Coronary artery (tissue), 2 donors: ENCODE measurements at regions not wholly inside any gene's neighbourhood (a gene's known extent, or its start where the extent isn't known, plus 50 kb on each side); places are given as distances from the start of the nearest gene placed in this dataset.

Experiments
- DNase-seq: peaks from one replicate; pipeline ENCODE4 v3.0.0-alpha.2; 2017; ENCODE audit warnings: low spot score
- H3K27ac ChIP-seq, 2 donors: fragments of 200-600 bp; sonication (generic); one replicate each; pipeline ENCODE4 v1.5.1; 2016 to 2019
- H3K4me3 ChIP-seq: fragments of 200-600 bp; sonication (generic); 2 replicates; pipeline ENCODE4 v1.5.1; 2016; ENCODE audit warnings: mild to moderate bottlenecking, moderate library complexity
- TF ChIP-seq, protein P1 (sequence below): fragments of 200-600 bp; sonication (generic); IDR thresholded peaks from one replicate; pipeline ENCODE4 v1.5.1; 2019; ENCODE audit warnings: antibody characterized with exemption

DNA sequence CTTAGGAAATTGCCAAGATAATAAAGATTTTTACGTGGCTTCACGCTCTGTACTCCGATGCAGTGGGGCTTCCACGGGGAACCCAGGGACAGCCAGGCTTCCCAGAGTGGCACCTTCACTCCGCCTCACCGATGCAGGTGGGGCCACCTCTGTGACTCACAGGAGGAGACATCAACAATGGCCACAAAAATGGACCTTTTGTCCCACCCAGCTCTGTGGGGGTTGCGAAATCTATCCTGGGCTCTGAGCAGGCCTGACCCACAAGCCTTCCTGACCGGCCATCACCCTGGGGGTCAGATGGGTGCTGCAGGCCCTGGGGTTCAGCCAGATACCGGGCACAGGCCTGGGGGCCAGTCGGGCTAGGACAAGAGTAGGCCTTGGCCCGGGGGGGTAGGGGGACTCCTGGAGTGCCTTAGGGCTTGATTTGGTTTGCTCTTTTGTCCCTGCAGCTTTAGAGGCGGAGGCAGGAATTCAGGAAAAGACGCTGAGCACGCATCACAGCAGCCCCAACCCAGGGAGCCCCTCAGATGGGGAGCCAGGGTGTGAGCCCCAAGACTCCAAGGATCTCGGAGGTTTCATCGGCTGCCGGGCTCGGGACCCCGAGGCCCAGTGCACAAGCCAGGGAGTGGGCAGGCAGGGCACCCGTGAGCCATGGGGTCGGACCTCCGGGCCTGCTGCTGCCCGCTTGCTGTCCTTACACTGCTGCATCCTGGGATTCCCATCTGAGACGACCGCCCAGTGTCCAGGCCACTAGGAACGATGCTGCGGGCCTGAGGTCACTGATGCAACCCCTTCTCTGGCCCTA lies 136.5 kb upstream of the NKX1-1 start:
- no peak overlapping the region for H3K27ac ChIP-seq
- TF ChIP-seq, protein P1, sequence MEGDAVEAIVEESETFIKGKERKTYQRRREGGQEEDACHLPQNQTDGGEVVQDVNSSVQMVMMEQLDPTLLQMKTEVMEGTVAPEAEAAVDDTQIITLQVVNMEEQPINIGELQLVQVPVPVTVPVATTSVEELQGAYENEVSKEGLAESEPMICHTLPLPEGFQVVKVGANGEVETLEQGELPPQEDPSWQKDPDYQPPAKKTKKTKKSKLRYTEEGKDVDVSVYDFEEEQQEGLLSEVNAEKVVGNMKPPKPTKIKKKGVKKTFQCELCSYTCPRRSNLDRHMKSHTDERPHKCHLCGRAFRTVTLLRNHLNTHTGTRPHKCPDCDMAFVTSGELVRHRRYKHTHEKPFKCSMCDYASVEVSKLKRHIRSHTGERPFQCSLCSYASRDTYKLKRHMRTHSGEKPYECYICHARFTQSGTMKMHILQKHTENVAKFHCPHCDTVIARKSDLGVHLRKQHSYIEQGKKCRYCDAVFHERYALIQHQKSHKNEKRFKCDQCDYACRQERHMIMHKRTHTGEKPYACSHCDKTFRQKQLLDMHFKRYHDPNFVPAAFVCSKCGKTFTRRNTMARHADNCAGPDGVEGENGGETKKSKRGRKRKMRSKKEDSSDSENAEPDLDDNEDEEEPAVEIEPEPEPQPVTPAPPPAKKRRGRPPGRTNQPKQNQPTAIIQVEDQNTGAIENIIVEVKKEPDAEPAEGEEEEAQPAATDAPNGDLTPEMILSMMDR: no peak
- DNase-seq: no peak
- no peak overlapping the region for H3K4me3 ChIP-seq

DNA sequence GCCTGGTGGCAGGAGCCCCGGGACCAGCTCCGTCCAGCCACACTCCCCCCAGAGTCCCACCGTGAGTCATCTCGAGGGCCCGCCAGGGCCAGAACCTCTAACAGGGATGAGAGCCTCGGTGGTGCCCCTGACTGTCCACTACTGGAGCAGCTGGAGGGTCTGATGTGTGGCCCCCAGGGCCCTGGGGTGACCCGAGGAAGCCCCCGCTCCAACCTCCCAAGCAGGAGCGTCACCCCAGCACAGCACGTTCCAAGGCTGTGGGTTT lies 135.9 kb upstream of the NKX1-1 start:
- TF ChIP-seq, protein P1: no peak
- DNase-seq: no peak
- no peak overlapping the region for H3K4me3 ChIP-seq
- H3K27ac ChIP-seq: no peak overlapping the region

DNA sequence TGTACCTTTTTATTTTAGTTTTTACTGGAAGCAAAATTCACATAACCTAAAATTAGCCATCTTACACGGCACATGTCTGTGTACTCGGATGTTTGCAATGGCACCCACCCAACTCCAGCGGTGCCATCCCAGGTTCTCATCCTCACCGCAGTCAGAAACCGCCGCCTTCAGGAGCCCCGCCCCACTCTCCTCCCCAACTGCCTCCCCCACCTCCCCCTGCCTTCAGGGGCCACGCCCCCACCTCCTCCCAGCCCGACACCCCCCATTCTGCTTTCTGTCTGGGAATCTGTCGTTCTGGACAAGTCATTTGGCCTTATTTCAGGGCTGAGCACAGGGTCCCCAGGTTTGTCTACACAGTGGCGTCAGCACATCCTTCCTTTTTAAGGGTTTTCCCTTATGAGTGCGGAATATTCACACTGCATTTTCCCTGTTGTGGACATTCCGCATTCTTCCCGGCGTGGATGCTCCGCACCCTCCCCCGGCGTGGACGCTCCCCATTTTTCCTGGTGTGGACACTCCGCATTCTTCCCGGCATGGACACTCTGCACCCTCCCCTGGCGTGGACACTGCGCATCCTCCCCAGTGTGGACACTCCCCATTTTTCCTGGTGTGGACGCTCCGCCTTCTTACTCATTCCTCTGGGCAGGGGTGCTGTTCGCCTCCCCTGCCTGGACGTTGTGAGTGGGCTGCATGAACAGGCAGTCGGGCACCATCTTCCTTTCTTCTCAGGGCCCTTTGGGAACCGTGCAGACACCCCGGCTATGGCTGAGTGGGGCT lies 135.4 kb upstream of the NKX1-1 start:
- DNase-seq: no peak
- Histone ChIP-seq H3K4me3 (no peak overlapping the region), H3K27ac (no peak overlapping the region)
- TF ChIP-seq, protein P1: no peak

DNA sequence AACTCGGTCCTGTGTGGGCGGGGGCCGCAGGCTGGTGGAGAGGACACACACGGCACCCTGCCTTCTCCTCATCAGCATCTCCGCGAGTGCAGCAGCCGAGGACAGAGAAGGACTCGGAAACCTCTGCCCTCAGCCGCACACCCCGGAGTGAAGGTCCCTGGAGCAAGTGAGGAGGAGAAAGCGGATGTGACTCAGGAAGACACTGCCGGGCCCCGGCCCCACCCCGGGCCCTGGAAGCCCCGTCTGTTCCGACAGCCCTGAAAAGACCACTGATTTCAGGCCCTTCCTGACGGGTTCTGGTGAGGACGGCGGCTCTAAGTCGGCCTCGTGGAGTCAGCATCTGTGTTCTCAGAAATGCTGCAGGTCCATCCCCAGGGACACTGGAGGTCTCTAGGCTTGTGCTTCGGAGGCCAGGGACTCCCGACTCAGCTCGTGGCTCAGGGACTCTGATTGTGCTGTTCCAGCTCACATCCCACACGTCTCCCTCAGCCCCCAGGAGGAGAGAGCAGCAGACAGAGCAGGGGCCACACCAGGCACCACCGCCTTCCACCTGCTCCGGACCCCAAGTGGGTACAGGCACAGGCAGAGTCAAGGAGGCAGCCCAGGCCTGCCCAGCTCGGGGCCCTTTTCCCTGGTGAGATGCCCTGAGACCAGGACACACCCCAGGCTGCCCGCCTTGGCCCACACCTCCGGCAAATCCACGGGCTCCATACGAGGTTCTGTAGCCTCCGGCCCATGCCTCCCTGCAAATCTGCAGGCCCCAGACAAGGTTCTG lies 134.5 kb upstream of the NKX1-1 start:
- DNase-seq: no peak
- TF ChIP-seq, protein P1: no peak
- no peak overlapping the region for H3K4me3 ChIP-seq
- peak overlapping the region in 1 of 2 donors; percentile 7 for H3K27ac ChIP-seq

DNA sequence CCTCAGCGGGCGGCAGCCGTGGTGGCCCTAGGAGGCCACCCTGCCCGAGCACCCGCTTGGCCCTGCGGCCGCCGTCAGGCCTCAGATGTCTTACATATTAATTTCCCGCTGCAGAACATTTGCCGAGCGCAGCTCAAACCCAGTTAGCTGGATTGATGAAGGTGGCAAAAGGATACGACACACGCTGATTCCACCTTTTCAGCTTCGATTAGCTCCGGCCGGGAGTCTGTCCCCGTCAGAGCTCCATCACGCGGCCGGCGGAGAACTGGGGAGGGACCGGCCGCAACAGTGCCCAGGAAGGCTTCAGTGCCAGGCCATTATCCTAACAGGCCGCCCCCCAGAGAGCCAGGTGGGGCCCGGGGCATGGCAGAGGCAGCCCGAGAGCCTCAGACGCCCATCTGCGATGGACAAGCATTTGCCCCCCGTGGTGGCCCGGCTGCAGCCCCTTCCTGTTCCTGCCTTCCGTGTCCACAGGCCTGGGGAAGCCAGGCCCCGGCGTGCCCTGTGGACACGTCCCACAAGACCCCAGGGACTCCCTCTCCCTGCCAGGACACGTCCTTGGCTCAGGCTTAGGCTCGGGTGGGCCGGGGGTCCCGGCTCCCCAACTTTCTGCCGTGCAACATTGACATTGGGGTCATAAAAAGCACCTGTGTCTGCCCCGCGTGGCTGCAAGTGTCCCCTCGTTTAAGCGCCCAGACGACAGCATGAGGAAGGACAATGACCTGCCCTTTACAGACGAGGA lies 133.8 kb upstream of the NKX1-1 start:
- no peak for DNase-seq
- Histone ChIP-seq H3K27ac (no peak overlapping the region), H3K4me3 (no peak overlapping the region)
- TF ChIP-seq, protein P1: no peak

DNA sequence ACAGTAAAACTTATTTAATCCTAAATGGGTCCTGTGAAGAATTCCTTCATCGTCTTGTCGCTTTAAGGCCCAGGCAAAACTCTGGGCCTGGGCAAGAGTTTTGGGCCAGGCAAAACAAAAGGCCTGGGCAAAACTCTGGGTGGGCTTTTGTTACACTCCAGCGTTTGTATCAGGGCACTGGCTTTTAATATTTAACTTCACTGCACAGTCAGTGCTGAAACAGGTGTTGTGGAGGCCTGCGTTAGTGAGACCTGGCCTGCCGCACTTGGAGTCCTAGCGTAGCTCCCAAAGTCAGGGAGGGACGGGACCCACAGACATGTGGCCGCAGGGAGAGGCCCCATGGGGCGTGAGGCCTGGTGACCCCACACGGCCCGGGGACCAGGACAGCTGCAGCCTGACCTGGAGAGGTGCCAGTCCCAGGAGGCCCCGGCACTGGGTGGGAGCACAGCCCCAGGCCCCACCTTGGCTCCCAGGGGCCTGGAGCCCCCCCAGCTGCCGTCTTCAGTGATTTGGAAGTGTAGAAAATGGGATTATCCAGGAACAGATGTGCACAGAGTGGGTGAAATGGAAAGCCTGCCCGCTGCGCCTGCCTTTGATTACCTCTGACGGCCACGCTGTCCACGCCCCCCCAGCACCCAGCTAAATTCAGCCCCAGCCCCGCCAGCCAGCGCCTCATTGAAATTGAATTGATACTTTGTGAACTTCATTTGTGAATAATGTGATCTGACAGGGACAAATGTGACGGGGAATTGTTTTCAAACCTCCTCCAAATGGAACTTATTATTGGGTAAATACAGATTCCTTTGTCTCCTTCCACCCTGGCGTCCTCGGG lies 132.9 kb upstream of the NKX1-1 start:
- H3K27ac ChIP-seq: no peak overlapping the region
- no peak for DNase-seq

More for the DNA sequence above, 132.9 kb upstream of the NKX1-1 start:
- TF ChIP-seq, protein P1: no peak
- no peak overlapping the region for H3K4me3 ChIP-seq
